ENCODE measurements at regions not wholly inside any gene's neighbourhood (a gene's known extent, or its start where the extent isn't known, plus 50 kb on each side); places are given as distances from the start of the nearest gene placed in this dataset.

DNA sequence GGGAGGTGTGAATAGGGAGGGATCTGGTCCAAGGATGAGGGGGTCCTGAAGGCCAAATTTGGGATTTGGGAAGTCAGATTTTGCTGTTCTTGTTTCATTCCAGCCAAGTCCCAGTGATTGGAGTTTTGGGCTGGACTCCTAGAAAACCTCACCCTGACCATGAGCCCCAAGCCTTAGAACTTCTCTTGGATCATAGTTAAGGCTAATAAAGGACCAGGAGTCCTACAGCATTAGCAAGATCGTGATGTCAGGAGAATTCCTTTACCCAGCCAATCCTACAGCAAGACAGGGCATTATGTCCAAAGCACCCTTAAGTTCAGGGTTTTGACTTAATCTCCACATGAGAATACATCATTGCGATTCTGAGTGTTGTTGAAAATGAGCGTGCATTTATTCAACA lies 85.0 kb downstream of the SOX9 start:
- Histone ChIP-seq H3K9me3 (ENCODE audit: control insufficient read depth, insufficient read depth, low read length) (no peaks in the 10 kb centered on the region), H3K4me3 (ENCODE audit: low read depth, low read length) (no peak overlapping the region), H3K27ac (ENCODE audit: low read depth, low read length) (no peak overlapping the region), H3K27me3 (ENCODE audit: control insufficient read depth, insufficient read depth, low read length) (peaks cover 19% of the 10 kb centered on the region)
- TF ChIP-seq, protein P1, sequence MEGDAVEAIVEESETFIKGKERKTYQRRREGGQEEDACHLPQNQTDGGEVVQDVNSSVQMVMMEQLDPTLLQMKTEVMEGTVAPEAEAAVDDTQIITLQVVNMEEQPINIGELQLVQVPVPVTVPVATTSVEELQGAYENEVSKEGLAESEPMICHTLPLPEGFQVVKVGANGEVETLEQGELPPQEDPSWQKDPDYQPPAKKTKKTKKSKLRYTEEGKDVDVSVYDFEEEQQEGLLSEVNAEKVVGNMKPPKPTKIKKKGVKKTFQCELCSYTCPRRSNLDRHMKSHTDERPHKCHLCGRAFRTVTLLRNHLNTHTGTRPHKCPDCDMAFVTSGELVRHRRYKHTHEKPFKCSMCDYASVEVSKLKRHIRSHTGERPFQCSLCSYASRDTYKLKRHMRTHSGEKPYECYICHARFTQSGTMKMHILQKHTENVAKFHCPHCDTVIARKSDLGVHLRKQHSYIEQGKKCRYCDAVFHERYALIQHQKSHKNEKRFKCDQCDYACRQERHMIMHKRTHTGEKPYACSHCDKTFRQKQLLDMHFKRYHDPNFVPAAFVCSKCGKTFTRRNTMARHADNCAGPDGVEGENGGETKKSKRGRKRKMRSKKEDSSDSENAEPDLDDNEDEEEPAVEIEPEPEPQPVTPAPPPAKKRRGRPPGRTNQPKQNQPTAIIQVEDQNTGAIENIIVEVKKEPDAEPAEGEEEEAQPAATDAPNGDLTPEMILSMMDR (IDR thresholded peaks at IDR 0.05; ENCODE audit: low read depth, low read length), result no peak
- ChIA-PET POLR2A (no interaction called here), CTCF (no interaction called here)
- no peak for DNase-seq (ENCODE audit: low read depth, low spot score)

DNA sequence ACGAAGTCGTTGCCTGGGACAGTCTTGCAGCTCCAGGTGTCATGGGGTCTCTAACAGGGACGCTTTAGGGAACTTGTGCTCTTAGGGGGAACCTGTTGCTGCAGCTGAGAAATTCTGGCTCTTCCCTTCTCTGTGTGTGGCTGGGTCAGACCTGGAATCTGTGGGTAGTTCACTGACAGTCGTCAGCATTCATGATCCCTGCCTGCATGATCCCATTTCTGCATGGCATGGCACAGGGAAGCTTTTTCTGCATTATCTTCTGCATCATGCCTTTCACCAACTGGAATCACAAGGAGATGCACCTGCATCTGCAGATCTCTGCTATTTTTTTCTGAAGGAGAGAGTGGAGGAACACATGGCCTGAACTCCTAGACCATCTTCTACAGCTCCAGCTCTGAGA lies 85.6 kb downstream of the SOX9 start:
- Histone ChIP-seq H3K27me3 (ENCODE audit: control insufficient read depth, insufficient read depth, low read length) (peaks cover 19% of the 10 kb centered on the region), H3K9me3 (ENCODE audit: control insufficient read depth, insufficient read depth, low read length) (no peaks in the 10 kb centered on the region), H3K27ac (ENCODE audit: low read depth, low read length) (no peak overlapping the region), H3K4me3 (ENCODE audit: low read depth, low read length) (no peak overlapping the region)
- ChIA-PET POLR2A (no interaction called here), CTCF (no interaction called here)
- no peak for DNase-seq (ENCODE audit: low read depth, low spot score)
- TF ChIP-seq, protein P1 (IDR thresholded peaks at IDR 0.05; ENCODE audit: low read depth, low read length), result no peak

DNA sequence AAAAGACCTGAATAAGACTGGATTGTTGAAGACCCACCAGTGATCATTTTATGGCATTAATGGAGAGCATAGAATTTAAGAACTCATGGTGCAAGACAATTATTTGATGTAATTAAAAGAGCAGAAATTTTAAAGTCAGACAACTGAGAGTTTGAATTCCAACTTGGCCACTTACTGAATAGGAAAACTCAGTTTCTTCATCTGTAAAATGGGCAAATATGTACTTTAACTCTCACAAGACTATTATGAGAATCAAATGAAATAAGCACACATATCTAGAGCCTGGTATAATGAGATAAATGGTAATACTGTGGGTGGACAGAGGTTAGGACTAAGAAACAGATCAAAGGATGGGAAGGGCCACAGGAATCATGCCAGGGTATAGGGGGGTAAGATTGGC lies 88.0 kb downstream of the SOX9 start:
- Histone ChIP-seq H3K9me3 (ENCODE audit: control insufficient read depth, insufficient read depth, low read length) (no peaks in the 10 kb centered on the region), H3K27me3 (ENCODE audit: control insufficient read depth, insufficient read depth, low read length) (peaks cover 19% of the 10 kb centered on the region), H3K27ac (ENCODE audit: low read depth, low read length) (no peak overlapping the region), H3K4me3 (ENCODE audit: low read depth, low read length) (no peak overlapping the region)
- ChIA-PET POLR2A (no interaction called here), CTCF (no interaction called here)
- TF ChIP-seq, protein P1 (IDR thresholded peaks at IDR 0.05; ENCODE audit: low read depth, low read length), result no peak
- DNase-seq (ENCODE audit: low read depth, low spot score), result no peak

DNA sequence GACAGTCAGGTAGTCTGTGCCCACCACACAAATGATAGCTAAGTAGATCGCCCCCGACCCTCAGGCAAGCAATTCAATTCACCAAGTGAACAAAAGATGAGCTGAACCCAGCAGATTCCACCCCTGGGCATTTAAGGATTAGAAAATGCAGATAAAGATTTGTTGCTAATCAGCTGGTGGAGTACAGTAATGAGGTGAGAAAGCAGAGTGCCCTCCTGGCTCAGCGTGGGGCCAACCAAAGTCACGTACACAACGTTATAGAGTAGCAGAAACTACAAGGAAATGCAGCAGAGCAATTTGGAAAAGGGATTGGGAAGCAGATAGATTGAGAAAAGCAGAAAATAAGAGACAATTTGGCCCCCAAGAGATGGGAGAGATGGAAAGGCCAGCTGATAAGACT lies 91.2 kb downstream of the SOX9 start:
- no peak for DNase-seq (ENCODE audit: low read depth, low spot score)
- no peak overlapping the region for H3K4me3 ChIP-seq (ENCODE audit: low read depth, low read length)
- H3K9me3 ChIP-seq (ENCODE audit: control insufficient read depth, insufficient read depth, low read length), result no peaks in the 10 kb centered on the region
- H3K27ac ChIP-seq (ENCODE audit: low read depth, low read length), result no peak overlapping the region
- peaks cover 4% of the 10 kb centered on the region for H3K27me3 ChIP-seq (ENCODE audit: control insufficient read depth, insufficient read depth, low read length)
- TF ChIP-seq, protein P1 (IDR thresholded peaks at IDR 0.05; ENCODE audit: low read depth, low read length), result no peak
- POLR2A ChIA-PET, result no interaction called here
- CTCF ChIA-PET, result no interaction called here

DNA sequence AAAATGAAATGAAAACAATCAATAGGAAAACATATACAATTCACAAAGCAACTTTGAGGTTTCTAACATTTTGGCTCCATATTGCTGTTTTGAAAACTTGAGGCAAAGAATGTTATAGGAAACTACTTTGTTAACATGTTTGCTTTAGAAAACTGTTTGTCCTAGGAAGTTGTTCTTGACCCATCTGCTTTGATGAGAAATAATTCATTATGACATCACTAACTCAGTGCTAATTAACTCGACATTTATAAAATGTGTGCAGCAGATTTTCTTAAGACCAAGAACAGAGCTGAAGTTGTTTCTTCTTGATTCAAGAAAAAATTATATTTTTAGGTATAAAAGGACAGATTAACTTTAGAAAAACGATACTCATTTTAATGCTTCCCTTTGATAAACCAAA lies 94.7 kb downstream of the SOX9 start:
- Histone ChIP-seq H3K27me3 (ENCODE audit: control insufficient read depth, insufficient read depth, low read length) (peaks cover 28% of the 10 kb centered on the region), H3K4me3 (ENCODE audit: low read depth, low read length) (no peak overlapping the region), H3K9me3 (ENCODE audit: control insufficient read depth, insufficient read depth, low read length) (no peaks in the 10 kb centered on the region; the same call in 1 of the 2 replicates), H3K27ac (ENCODE audit: low read depth, low read length) (no peak overlapping the region)
- DNase-seq (ENCODE audit: low read depth, low spot score), result no peak
- ChIA-PET CTCF (no interaction called here), POLR2A (no interaction called here)
- TF ChIP-seq, protein P1 (IDR thresholded peaks at IDR 0.05; ENCODE audit: low read depth, low read length), result no peak
